ENCODE measurements at regions not wholly inside any gene's neighbourhood (a gene's known extent, or its start where the extent isn't known, plus 50 kb on each side); places are given as distances from the start of the nearest gene placed in this dataset.

DNA sequence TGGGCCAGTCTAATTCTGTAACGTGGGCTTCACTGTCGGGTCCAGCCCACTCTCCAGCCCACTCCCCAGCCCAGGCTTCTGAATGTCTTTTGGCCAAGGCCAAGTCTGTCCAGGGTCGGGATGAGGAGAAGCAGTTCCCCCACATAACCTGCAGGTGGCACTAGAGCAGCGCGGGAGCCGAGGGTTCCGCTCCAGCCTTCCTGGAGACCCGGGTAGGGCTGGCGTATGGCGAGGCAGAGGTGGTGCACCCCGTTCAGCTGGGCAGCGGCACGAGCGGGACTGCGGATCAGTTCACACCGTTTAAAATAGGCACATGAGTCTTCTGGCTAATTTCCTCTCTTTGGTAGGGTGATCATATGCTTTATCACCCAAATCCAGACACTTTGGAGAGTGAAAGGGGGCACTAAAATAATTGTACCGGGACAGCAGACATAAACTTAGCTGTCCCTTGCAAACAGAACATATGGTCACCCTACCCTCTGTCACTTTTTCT lies 185.9 kb downstream of the MSX2 start:
- TF ChIP-seq, protein P1, sequence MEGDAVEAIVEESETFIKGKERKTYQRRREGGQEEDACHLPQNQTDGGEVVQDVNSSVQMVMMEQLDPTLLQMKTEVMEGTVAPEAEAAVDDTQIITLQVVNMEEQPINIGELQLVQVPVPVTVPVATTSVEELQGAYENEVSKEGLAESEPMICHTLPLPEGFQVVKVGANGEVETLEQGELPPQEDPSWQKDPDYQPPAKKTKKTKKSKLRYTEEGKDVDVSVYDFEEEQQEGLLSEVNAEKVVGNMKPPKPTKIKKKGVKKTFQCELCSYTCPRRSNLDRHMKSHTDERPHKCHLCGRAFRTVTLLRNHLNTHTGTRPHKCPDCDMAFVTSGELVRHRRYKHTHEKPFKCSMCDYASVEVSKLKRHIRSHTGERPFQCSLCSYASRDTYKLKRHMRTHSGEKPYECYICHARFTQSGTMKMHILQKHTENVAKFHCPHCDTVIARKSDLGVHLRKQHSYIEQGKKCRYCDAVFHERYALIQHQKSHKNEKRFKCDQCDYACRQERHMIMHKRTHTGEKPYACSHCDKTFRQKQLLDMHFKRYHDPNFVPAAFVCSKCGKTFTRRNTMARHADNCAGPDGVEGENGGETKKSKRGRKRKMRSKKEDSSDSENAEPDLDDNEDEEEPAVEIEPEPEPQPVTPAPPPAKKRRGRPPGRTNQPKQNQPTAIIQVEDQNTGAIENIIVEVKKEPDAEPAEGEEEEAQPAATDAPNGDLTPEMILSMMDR (IDR thresholded peaks at IDR 0.05) = peak; percentile 96
- TF ChIP-seq, protein P2, sequence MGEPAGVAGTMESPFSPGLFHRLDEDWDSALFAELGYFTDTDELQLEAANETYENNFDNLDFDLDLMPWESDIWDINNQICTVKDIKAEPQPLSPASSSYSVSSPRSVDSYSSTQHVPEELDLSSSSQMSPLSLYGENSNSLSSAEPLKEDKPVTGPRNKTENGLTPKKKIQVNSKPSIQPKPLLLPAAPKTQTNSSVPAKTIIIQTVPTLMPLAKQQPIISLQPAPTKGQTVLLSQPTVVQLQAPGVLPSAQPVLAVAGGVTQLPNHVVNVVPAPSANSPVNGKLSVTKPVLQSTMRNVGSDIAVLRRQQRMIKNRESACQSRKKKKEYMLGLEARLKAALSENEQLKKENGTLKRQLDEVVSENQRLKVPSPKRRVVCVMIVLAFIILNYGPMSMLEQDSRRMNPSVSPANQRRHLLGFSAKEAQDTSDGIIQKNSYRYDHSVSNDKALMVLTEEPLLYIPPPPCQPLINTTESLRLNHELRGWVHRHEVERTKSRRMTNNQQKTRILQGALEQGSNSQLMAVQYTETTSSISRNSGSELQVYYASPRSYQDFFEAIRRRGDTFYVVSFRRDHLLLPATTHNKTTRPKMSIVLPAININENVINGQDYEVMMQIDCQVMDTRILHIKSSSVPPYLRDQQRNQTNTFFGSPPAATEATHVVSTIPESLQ (CRISPR knock-in tag; IDR thresholded peaks at IDR 0.05) = no peak
- TF ChIP-seq, protein P3, sequence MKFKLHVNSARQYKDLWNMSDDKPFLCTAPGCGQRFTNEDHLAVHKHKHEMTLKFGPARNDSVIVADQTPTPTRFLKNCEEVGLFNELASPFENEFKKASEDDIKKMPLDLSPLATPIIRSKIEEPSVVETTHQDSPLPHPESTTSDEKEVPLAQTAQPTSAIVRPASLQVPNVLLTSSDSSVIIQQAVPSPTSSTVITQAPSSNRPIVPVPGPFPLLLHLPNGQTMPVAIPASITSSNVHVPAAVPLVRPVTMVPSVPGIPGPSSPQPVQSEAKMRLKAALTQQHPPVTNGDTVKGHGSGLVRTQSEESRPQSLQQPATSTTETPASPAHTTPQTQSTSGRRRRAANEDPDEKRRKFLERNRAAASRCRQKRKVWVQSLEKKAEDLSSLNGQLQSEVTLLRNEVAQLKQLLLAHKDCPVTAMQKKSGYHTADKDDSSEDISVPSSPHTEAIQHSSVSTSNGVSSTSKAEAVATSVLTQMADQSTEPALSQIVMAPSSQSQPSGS (CRISPR knock-in tag; IDR thresholded peaks at IDR 0.05; ENCODE audit: borderline replicate concordance, low read depth) = no peak

Measured in WTC11 (cell line).